H1 (cell line): ENCODE measurements at regions not wholly inside any gene's neighbourhood (a gene's known extent, or its start where the extent isn't known, plus 50 kb on each side); places are given as distances from the start of the nearest gene placed in this dataset.

ENCODE experiments used
- CTCF ChIP-seq, 3 experiments: IDR thresholded peaks; 1 replicate in 2 of 3; 2 replicates in 1 of 3; pipeline versions ENCODE4 v1.5.1 to v1.6.1; 2011; ENCODE audit warnings: low read length in 3 of 3, mild to moderate bottlenecking in 3 of 3, inconsistent platforms in 2 of 3, low read depth in 1 of 3, moderate library complexity in 1 of 3; ENCODE audit not compliant: insufficient read depth in 1 of 3; ENCODE audit errors: control extremely low read depth in 1 of 3
- EZH2 ChIP-seq: fragments of 200-600 bp; sonication (generic); IDR thresholded peaks from 2 replicates; pipeline ENCODE4 v1.7.1; 2012; ENCODE audit warnings: low read depth, mild to moderate bottlenecking, moderate library complexity, low read length, inconsistent platforms; ENCODE audit not compliant: severe bottlenecking
- NRF1 ChIP-seq: IDR thresholded peaks from 2 replicates; pipeline ENCODE4 v1.6.1; 2011; ENCODE audit warnings: mild to moderate bottlenecking, low read depth, low read length, improper control_type of control experiment
- RAD21 ChIP-seq, 2 experiments: IDR thresholded peaks in 1 of 2; conservative IDR thresholded peaks in 1 of 2; 2 replicates each; pipeline ENCODE4 v1.6.1; 2011; ENCODE audit warnings: low read depth in 2 of 2, low read length in 2 of 2, improper control_type of control experiment in 1 of 2, inconsistent platforms in 1 of 2, mild to moderate bottlenecking in 1 of 2, moderate library complexity in 1 of 2
- SIN3A ChIP-seq, 2 experiments: IDR thresholded peaks in 1 of 2; conservative IDR thresholded peaks in 1 of 2; 2 replicates each; pipeline ENCODE4 v1.6.1; 2011 to 2012; ENCODE audit warnings: low read length in 2 of 2, improper control_type of control experiment in 1 of 2, low read depth in 1 of 2, mild to moderate bottlenecking in 1 of 2
- SIX5 ChIP-seq: IDR thresholded peaks from 2 replicates; pipeline ENCODE4 v1.6.1; 2011; ENCODE audit warnings: mild to moderate bottlenecking, low read depth, low read length
- SRF ChIP-seq: IDR thresholded peaks from 2 replicates; pipeline ENCODE4 v1.6.1; 2011; ENCODE audit warnings: mild to moderate bottlenecking, low read depth, low read length, moderate library complexity
- TAF1 ChIP-seq: IDR thresholded peaks from 2 replicates; pipeline ENCODE4 v1.6.1; 2011; ENCODE audit warnings: mild to moderate bottlenecking, low read depth, low read length

GRCh38 chrX:39313146-39313545 is 511.9 kb downstream of the MID1IP1 start:
- TF ChIP-seq TAF1 (no peak), EZH2 (no peak), RAD21 (IDR thresholded peaks at IDR 0.05 in 1 of 2, conservative IDR thresholded peaks at IDR 0.05 in 1 of 2; ENCODE audit: low read depth in 2 of 2, low read length in 2 of 2) (no peak), NRF1 (no peak), CTCF (IDR thresholded peaks at IDR 0.05; ENCODE audit: control extremely low read depth in 1 of 3, insufficient read depth in 1 of 3, low read depth in 1 of 3, low read length in 3 of 3) (no peak), SIX5 (no peak), SRF (no peak), SIN3A (conservative IDR thresholded peaks at IDR 0.05 in 1 of 2, IDR thresholded peaks at IDR 0.05 in 1 of 2; ENCODE audit: low read depth in 1 of 2, low read length in 2 of 2) (no peak)
